HepG2 (cell line): ENCODE measurements at regions not wholly inside any gene's neighbourhood (a gene's known extent, or its start where the extent isn't known, plus 50 kb on each side); places are given as distances from the start of the nearest gene placed in this dataset.

Experiments used
- ATAC-seq: fragments of 200-7000 bp; cut with Tn5 transposase; 3 replicates; pipeline ENCODE4 v1.9.1; 2020; ENCODE audit warnings: mild to moderate bottlenecking, moderate library complexity
- BruUV-seq: library from RNA; stranded (reverse); fragments of 400-500 nt; replicated peaks from 2 replicates; lab custom pipeline; 2021; lab: Mats Ljungman, UMichigan
- CTCF ChIA-PET: fragments of 300-600 bp; formaldehyde crosslinking; extraction: SDS; loops from one replicate; lab custom pipeline; 2021; ENCODE audit warnings: low total read pairs, inconsistent platforms, low intra/inter-chr PET ratio; lab: Yijun Ruan, JAX
- POLR2A ChIA-PET: fragments of 350-600 bp; sonication (Branson Sonifier 250); formaldehyde crosslinking; loops from one replicate; lab custom pipeline; 2020; ENCODE audit warnings: antibody characterized with exemption, inconsistent platforms; lab: Yijun Ruan, JAX
- DNase-seq: peaks from one replicate; pipeline ENCODE4 v3.0.0-alpha.2; 2015; ENCODE audit warnings: low spot score
- FAIRE-seq: peaks from 3 replicates; lab custom pipeline; 2011; peaks lifted over from hg19 to GRCh38; lab: Jason Lieb, UNC
- H2AFZ ChIP-seq: one replicate; pipeline ENCODE4 v1.6.1; 2011; ENCODE audit warnings: low read length, inconsistent platforms
- H3K27ac ChIP-seq: fragments of 300-600 bp; 3 replicates; pipeline ENCODE4 v1.8.0; 2011; ENCODE audit warnings: mixed run types, mild to moderate bottlenecking, mixed read lengths, low read length, inconsistent platforms; ENCODE audit not compliant: insufficient read depth; ENCODE audit errors: extremely low read length
- H3K27me3 ChIP-seq, 2 experiments: fragments of 200-600 bp in 1 of 2; 2 replicates in 1 of 2; 3 replicates in 1 of 2; pipeline versions ENCODE4 v1.6.0 to v1.8.0; 2011; ENCODE audit warnings: low read length in 2 of 2, mild to moderate bottlenecking in 2 of 2, moderate library complexity in 2 of 2, inconsistent platforms in 1 of 2; ENCODE audit not compliant: insufficient read depth in 2 of 2, control insufficient read depth in 1 of 2
- H3K36me3 ChIP-seq, 2 experiments: fragments of 200-600 bp in 1 of 2; replicated peaks in 1 of 2; 2 replicates in 1 of 2; 3 replicates in 1 of 2; pipeline versions ENCODE4 v1.5.1 to v1.8.0; 2011; ENCODE audit warnings: low read length in 2 of 2, inconsistent platforms in 1 of 2; ENCODE audit not compliant: insufficient read depth in 2 of 2, control insufficient read depth in 1 of 2
- H3K4me1 ChIP-seq: 2 replicates; pipeline ENCODE4 v1.5.1; 2012; ENCODE audit warnings: low read length, inconsistent platforms; ENCODE audit not compliant: insufficient read depth
- H3K4me2 ChIP-seq: 2 replicates; pipeline ENCODE4 v1.6.0; 2011; ENCODE audit warnings: low read depth, low read length, inconsistent platforms
- H3K4me3 ChIP-seq, 3 experiments: fragments of 200-600 bp in 1 of 3; sonication (generic), shearing (Covaris generic) in 1 of 3; replicated peaks in 1 of 3; 2 replicates each; pipeline ENCODE4 v1.5.1; 2011 to 2016; ENCODE audit warnings: low read length in 3 of 3, inconsistent platforms in 2 of 3, low read depth in 2 of 3, mild to moderate bottlenecking in 2 of 3, control low read depth in 1 of 3, mixed read lengths in 1 of 3; ENCODE audit not compliant: insufficient read depth in 1 of 3
- H3K79me2 ChIP-seq: one replicate; pipeline ENCODE4 v1.6.1; 2011; ENCODE audit warnings: low read length, inconsistent platforms; ENCODE audit not compliant: insufficient read depth
- H3K9ac ChIP-seq: 2 replicates; pipeline ENCODE4 v1.6.0; 2011; ENCODE audit warnings: mild to moderate bottlenecking, low read depth, low read length, inconsistent platforms; ENCODE audit not compliant: insufficient read depth
- H3K9me3 ChIP-seq: 2 replicates; pipeline ENCODE4 v1.5.1; 2012; ENCODE audit warnings: mild to moderate bottlenecking, low read length
- H4K20me1 ChIP-seq: 2 replicates; pipeline ENCODE4 v1.6.0; 2011; ENCODE audit warnings: inconsistent platforms, mild to moderate bottlenecking, low read length, moderate library complexity; ENCODE audit not compliant: insufficient read depth
- AKAP8 ChIP-seq: sonication (generic); formaldehyde crosslinking; IDR thresholded peaks from 2 replicates; pipeline ENCODE4 v1.5.1; 2020; ENCODE audit warnings: mild to moderate bottlenecking, missing genetic modification reagents
- ARID3A ChIP-seq: IDR thresholded peaks from 2 replicates; pipeline ENCODE4 v1.6.1; 2012; ENCODE audit warnings: low read depth, low read length, improper control_type of control experiment
- CERS6 ChIP-seq: sonication (generic); formaldehyde crosslinking; IDR thresholded peaks from 2 replicates; pipeline ENCODE4 v1.5.0; 2020; ENCODE audit warnings: missing genetic modification reagents
- MTA1 ChIP-seq: sonication (generic); formaldehyde crosslinking; IDR thresholded peaks from 2 replicates; pipeline ENCODE4 v1.4.0; 2020; ENCODE audit warnings: missing genetic modification reagents, mild to moderate bottlenecking, borderline replicate concordance
- PCBP1 ChIP-seq: fragments of 200-400 bp; formaldehyde crosslinking; IDR thresholded peaks from 2 replicates; pipeline ENCODE4 v1.6.1; 2017; ENCODE audit warnings: mild to moderate bottlenecking, low read depth, low read length, borderline replicate concordance
- RBM22 ChIP-seq: fragments of 200-400 bp; formaldehyde crosslinking; optimal IDR thresholded peaks from 2 replicates; pipeline ENCODE3; 2017; ENCODE audit warnings: mild to moderate bottlenecking, low read length, moderate library complexity
- REST ChIP-seq, 2 experiments: IDR thresholded peaks; 2 replicates each; pipeline ENCODE4 v1.6.1; 2011 to 2012; ENCODE audit warnings: low read length in 2 of 2, borderline replicate concordance in 1 of 2, low read depth in 1 of 2, mild to moderate bottlenecking in 1 of 2, moderate library complexity in 1 of 2
- TFAP4 ChIP-seq: sonication (generic); IDR thresholded peaks from 2 replicates; pipeline ENCODE4 v1.6.1; 2016; ENCODE audit warnings: low read depth, borderline replicate concordance
- ZNF24 ChIP-seq: fragments of 450-650 bp; IDR thresholded peaks from 2 replicates; pipeline ENCODE4 v1.6.1; 2017; ENCODE audit warnings: antibody characterized with exemption, mild to moderate bottlenecking
- ZNF749 ChIP-seq: sonication (generic); formaldehyde crosslinking; IDR thresholded peaks from 2 replicates; pipeline ENCODE4 v1.8.0; 2022; ENCODE audit warnings: mild to moderate bottlenecking, missing genetic modification reagents, moderate library complexity, borderline replicate concordance
- WGBS: methylation state at CpG from one replicate; pipeline ENCODE4 v1.1.6; 2017; ENCODE audit warnings: low lambda C conversion rate; 5-methylcytosine and 5-hydroxymethylcytosine counted together
- in situ Hi-C: cut with HindIII; loops from 2 replicates; pipeline ENCODE4 v1.10.0; 2017; ENCODE audit warnings: low pct_unique_long_range_greater_than_20kb; ENCODE audit not compliant: extremely low pct_ligation_motif_present
- intact Hi-C: fragments of 100-400 bp; cut with micrococcal nuclease; formaldehyde crosslinking; loops from one replicate; pipeline ENCODE4 v1.10.0; 2022; ENCODE audit not compliant: unreplicated experiment

GRCh38 chr18:39172695-39173421, 1607.3 kb upstream of the CELF4 start:
- DNase-seq (peak; percentile 45), ATAC-seq (no peak), FAIRE-seq (no peak)
- Histone ChIP-seq H3K27ac (no peak overlapping the region), H4K20me1 (no peaks in the 10 kb centered on the region), H3K9ac (no peak overlapping the region), H2AFZ (no peak overlapping the region), H3K4me3 (no peak overlapping the region), H3K36me3 (no peaks in the 10 kb centered on the region), H3K4me2 (no peak overlapping the region), H3K9me3 (no peaks in the 10 kb centered on the region), H3K27me3 (no peaks in the 10 kb centered on the region), H3K4me1 (no peaks in the 10 kb centered on the region), H3K79me2 (no peaks in the 10 kb centered on the region)
- ChIA-PET POLR2A (no interaction called here), CTCF (no interaction called here)
- in situ Hi-C loops (no loop called here), intact Hi-C loops (loop anchor here (5.0 kb wide), 1 partner anchor 389 kb away; no protein-coding TSS in a partner anchor)
- WGBS = 14% methylated on average over 4 of the region's 4 CpGs
- BruUV-seq = no TSS peak
- no peak for TF ChIP-seq ZNF749 (CRISPR knock-in tag)
- no peak for TF ChIP-seq MTA1
- peak; percentile 27; the same call in 1 of the 2 replicates for TF ChIP-seq TFAP4
- 0 out of 2 replicates have a peak, but pooled peaks have one; percentile 42 for TF ChIP-seq ZNF24

- DNase-seq = no peak
- TF ChIP-seq PCBP1 = no peak
- no peak for TF ChIP-seq REST (IDR thresholded peaks at IDR 0.05; ENCODE audit: borderline replicate concordance in 1 of 2, low read depth in 1 of 2, low read length in 2 of 2)
- no peak for TF ChIP-seq RBM22
- TF ChIP-seq ARID3A = no peak
- TF ChIP-seq CERS6 = no peak
- TF ChIP-seq AKAP8 (CRISPR knock-in tag) = no peak
Measured at GRCh38 chr18:39168723-39169122, 1603.1 kb upstream of the CELF4 start.

More at GRCh38 chr18:39168723-39169122, 1603.1 kb upstream of the CELF4 start:
- H3K9ac ChIP-seq = no peak overlapping the region
- CTCF ChIA-PET = no interaction called here
- BruUV-seq = no TSS peak
- no peak overlapping the region for H3K27ac ChIP-seq
- H4K20me1 ChIP-seq = no peaks in the 10 kb centered on the region
- no peaks in the 10 kb centered on the region for H3K27me3 ChIP-seq
- POLR2A ChIA-PET = no interaction called here
- H3K4me1 ChIP-seq = no peaks in the 10 kb centered on the region
- intact Hi-C loops = no loop called here
- no peak overlapping the region for H3K4me3 ChIP-seq
- no peaks in the 10 kb centered on the region for H3K36me3 ChIP-seq
- no peaks in the 10 kb centered on the region for H3K79me2 ChIP-seq
- 12% methylated on average over 1 of the region's 1 CpG for WGBS
- in situ Hi-C loops = no loop called here
- no peaks in the 10 kb centered on the region for H3K9me3 ChIP-seq
- FAIRE-seq = no peak
- H3K4me2 ChIP-seq = no peak overlapping the region
- ATAC-seq = no peak
- no peak overlapping the region for H2AFZ ChIP-seq
